Osteocyte (in vitro differentiated cells): ENCODE measurements at regions not wholly inside any gene's neighbourhood (a gene's known extent, or its start where the extent isn't known, plus 50 kb on each side); places are given as distances from the start of the nearest gene placed in this dataset.
"Not testable (repeated sequence)": the region's sequence is repeated elsewhere in the genome, so short reads cannot be mapped to it uniquely, and the experiment has no call there.

Source experiments
- DNase-seq: peaks from one replicate; pipeline ENCODE4 v3.0.0; 2021; ENCODE audit warnings: mixed read lengths; ENCODE audit not compliant: unreplicated experiment; ENCODE audit errors: extremely low spot score
- H3K27ac Mint-ChIP-seq: one replicate; pipeline ENCODE4 v1.8.0; 2021; ENCODE audit warnings: mild to moderate bottlenecking, mixed read lengths; ENCODE audit not compliant: unreplicated experiment
- H3K27me3 Mint-ChIP-seq: one replicate; pipeline ENCODE4 v1.8.0; 2021; ENCODE audit warnings: mixed read lengths; ENCODE audit not compliant: unreplicated experiment
- H3K36me3 Mint-ChIP-seq: one replicate; pipeline ENCODE4 v1.8.0; 2021; ENCODE audit warnings: mixed read lengths; ENCODE audit not compliant: unreplicated experiment
- H3K4me1 Mint-ChIP-seq: one replicate; pipeline ENCODE4 v1.8.0; 2021; ENCODE audit warnings: mixed read lengths; ENCODE audit not compliant: unreplicated experiment
- H3K4me3 Mint-ChIP-seq: one replicate; pipeline ENCODE4 v1.8.0; 2021; ENCODE audit warnings: mild to moderate bottlenecking, moderate library complexity, mixed read lengths; ENCODE audit not compliant: unreplicated experiment
- H3K9me3 Mint-ChIP-seq: one replicate; pipeline ENCODE4 v1.8.0; 2021; ENCODE audit warnings: mixed read lengths; ENCODE audit not compliant: unreplicated experiment
- TF ChIP-seq, protein P1 (sequence below): fragments of 200-600 bp; sonication (generic); IDR thresholded peaks from 2 replicates; pipeline ENCODE4 v1.5.0; 2021; ENCODE audit warnings: antibody characterized with exemption, mild to moderate bottlenecking, moderate library complexity

DNA sequence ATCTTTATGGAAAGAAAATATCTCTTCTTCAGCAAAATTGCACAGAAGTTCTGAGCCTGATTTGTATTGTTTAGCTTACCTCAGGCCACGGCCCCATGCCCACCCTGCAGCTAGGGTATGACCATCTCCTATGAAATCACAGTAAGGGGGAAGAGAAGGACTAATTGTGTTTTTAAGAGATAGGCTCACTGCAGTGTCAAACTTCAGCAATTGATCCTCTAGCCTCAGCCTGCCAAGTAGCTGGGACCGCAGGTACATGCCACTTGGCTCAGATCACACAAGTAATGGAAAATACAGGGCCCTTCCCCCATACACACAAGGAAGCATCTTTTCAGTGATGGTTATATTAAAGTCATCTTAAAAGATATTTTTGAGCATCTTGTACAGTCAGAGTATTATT lies 60.0 kb downstream of the DMAC1 start:
- H3K9me3 Mint-ChIP-seq, result peaks cover 16% of the 10 kb centered on the region
- H3K36me3 Mint-ChIP-seq, result no peaks in the 10 kb centered on the region
- H3K27ac Mint-ChIP-seq, result no peak overlapping the region
- DNase-seq, result no peak
- H3K4me3 Mint-ChIP-seq, result no peak overlapping the region
- no peaks in the 10 kb centered on the region for H3K27me3 Mint-ChIP-seq
- TF ChIP-seq, protein P1, sequence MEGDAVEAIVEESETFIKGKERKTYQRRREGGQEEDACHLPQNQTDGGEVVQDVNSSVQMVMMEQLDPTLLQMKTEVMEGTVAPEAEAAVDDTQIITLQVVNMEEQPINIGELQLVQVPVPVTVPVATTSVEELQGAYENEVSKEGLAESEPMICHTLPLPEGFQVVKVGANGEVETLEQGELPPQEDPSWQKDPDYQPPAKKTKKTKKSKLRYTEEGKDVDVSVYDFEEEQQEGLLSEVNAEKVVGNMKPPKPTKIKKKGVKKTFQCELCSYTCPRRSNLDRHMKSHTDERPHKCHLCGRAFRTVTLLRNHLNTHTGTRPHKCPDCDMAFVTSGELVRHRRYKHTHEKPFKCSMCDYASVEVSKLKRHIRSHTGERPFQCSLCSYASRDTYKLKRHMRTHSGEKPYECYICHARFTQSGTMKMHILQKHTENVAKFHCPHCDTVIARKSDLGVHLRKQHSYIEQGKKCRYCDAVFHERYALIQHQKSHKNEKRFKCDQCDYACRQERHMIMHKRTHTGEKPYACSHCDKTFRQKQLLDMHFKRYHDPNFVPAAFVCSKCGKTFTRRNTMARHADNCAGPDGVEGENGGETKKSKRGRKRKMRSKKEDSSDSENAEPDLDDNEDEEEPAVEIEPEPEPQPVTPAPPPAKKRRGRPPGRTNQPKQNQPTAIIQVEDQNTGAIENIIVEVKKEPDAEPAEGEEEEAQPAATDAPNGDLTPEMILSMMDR, result no peak
- H3K4me1 Mint-ChIP-seq, result no peaks in the 10 kb centered on the region

DNA sequence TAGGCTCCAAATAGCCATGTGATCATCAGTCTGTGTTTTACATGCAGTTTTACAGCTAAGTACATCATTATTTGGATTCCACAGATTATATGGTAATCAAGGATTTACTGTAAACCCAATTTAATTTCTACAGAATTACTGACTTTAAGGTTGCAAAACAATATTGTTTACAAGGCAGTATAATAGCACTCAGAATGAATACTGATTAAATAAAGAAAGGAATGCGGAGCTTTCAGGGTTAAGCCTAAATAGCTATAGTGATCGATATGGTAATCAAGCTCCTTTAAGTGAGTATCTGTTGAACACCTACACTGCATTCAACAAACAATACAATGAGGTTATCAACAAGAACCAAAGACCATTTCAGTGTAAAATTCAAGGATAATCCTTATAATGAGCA lies 64.3 kb downstream of the DMAC1 start:
- TF ChIP-seq, protein P1, result no peak
- Mint-ChIP-seq H3K4me3 (no peak overlapping the region), H3K27ac (no peak overlapping the region), H3K9me3 (peaks cover 13% of the 10 kb centered on the region), H3K27me3 (no peaks in the 10 kb centered on the region), H3K4me1 (no peaks in the 10 kb centered on the region), H3K36me3 (no peaks in the 10 kb centered on the region)
- no peak for DNase-seq

DNA sequence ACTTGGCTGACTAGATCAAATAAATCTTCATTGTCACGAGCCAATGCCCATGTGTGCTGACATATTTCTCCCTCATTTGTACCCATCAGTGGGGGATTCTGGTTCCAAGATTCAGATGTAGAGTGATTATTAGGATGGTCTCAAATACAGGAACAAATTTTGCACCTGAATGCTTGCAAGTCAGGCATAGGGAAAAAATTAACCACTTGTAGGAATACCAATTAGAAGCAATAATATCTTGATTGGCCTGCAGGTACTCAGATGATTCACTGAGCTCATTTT lies 69.5 kb downstream of the DMAC1 start:
- TF ChIP-seq, protein P1, result no peak
- H3K4me1 Mint-ChIP-seq, result no peaks in the 10 kb centered on the region
- DNase-seq, result no peak
- no peaks in the 10 kb centered on the region for H3K27me3 Mint-ChIP-seq
- H3K36me3 Mint-ChIP-seq, result no peaks in the 10 kb centered on the region
- no peak overlapping the region for H3K4me3 Mint-ChIP-seq
- no peak overlapping the region for H3K27ac Mint-ChIP-seq
- H3K9me3 Mint-ChIP-seq, result no peaks in the 10 kb centered on the region

DNA sequence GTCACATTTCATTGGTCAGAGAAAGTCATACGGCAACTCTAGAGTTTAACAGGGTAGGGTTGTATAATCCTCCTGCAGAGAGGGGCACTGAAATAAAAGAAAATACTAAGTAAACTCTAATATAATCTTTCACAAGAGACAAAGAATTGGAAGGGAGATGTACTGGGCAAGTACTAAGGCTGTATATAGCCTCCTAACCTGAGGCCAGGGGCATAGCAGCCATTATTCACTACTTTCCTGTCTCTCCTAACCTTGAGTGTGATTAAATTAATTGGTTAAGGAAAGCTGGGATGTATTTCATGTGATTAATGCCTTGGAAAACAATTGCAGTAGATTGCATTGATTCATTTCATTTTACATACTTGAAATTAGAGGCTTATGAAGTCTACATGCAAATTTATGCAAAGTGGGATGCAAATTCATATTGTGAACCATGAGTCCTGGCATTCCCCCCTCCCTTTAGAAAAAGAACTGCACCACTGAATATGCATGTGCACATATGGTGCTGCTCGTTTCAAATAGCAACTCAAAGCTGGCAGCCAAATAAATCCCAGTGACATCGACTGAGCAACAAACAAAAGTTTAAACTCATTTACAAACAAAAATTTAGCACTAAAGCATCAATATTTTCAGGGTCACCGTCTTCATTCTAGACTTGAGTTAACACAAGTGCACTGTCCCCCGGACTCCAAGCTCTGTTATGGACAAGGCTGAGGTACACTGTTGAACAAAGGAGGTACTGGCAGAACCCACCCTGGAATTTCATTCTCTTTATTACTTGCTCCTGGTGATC lies 70.0 kb downstream of the DMAC1 start:
- no peak overlapping the region for H3K4me3 Mint-ChIP-seq
- H3K36me3 Mint-ChIP-seq, result no peaks in the 10 kb centered on the region
- H3K4me1 Mint-ChIP-seq, result no peaks in the 10 kb centered on the region
- H3K27ac Mint-ChIP-seq, result no peak overlapping the region
- no peaks in the 10 kb centered on the region for H3K9me3 Mint-ChIP-seq
- TF ChIP-seq, protein P1, result no peak
- no peak for DNase-seq
- no peaks in the 10 kb centered on the region for H3K27me3 Mint-ChIP-seq

GRCh38 chr9:7721291-7721690 lies 78.3 kb downstream of the DMAC1 start:
- Mint-ChIP-seq H3K36me3 (no peaks in the 10 kb centered on the region), H3K4me1 (no peaks in the 10 kb centered on the region), H3K4me3 (no peak overlapping the region), H3K27me3 (no peaks in the 10 kb centered on the region), H3K27ac (no peak overlapping the region), H3K9me3 (peaks cover 10% of the 10 kb centered on the region)
- TF ChIP-seq, protein P1, result no peak
- no peak for DNase-seq

GRCh38 chr9:7713088-7713487 lies 86.5 kb downstream of the DMAC1 start:
- H3K27ac Mint-ChIP-seq, H3K27me3 Mint-ChIP-seq, H3K4me3 Mint-ChIP-seq, H3K36me3 Mint-ChIP-seq, H3K4me1 Mint-ChIP-seq, DNase-seq: not testable (repeated sequence)
- peaks cover 23% of the 10 kb centered on the region for H3K9me3 Mint-ChIP-seq
